ENCODE measurements at regions not wholly inside any gene's neighbourhood (a gene's known extent, or its start where the extent isn't known, plus 50 kb on each side); places are given as distances from the start of the nearest gene placed in this dataset.

DNA sequence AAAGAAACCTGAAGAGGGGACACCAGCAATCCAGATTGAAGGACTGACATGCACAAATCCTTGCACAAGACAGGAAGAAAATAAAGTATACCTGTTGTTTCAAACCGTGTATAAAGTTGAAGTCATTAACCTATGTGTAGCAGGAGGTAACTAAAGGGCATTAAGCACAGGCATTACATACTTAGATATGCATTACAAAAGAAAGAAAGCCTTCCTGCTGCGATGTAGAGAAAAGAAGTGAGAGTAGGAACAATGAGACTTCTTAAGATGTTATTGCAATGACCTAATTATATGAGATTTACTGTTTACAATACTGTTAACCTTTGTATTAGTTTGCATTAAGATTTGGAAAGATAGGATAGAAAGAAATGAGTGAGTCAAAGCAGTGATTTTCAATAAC is 308.9 kb upstream of the PTPRD start:
- TF ChIP-seq POLR2A (IDR thresholded peaks at IDR 0.05; ENCODE audit: low read length) (no peak), GATA1 (IDR thresholded peaks at IDR 0.05; ENCODE audit: low read depth, low read length) (no peak)
